HG02943 (cell line): ENCODE measurements at regions not wholly inside any gene's neighbourhood (a gene's known extent, or its start where the extent isn't known, plus 50 kb on each side); places are given as distances from the start of the nearest gene placed in this dataset.
"Not testable (repeated sequence)": the region's sequence is repeated elsewhere in the genome, so short reads cannot be mapped to it uniquely, and the experiment has no call there.

Source experiments
- ATAC-seq: cut with Tn5 transposase; IDR thresholded peaks from one replicate; pipeline ENCODE4 v1.9.1; 2021; ENCODE audit warnings: mild to moderate bottlenecking, low read depth, moderate library complexity; ENCODE audit not compliant: unreplicated experiment

GRCh38 chr20:53778736-53779135, 185.1 kb upstream of the ZNF217 start:
- ATAC-seq = no peak

- ATAC-seq = no peak
Observed at GRCh38 chr20:53778041-53778516, 184.4 kb upstream of the ZNF217 start.

- not testable (repeated sequence) for ATAC-seq
Observed at GRCh38 chr20:53777402-53777801, 183.8 kb upstream of the ZNF217 start.

- no peak for ATAC-seq
Observed at GRCh38 chr20:53776858-53777257, 183.2 kb upstream of the ZNF217 start.

DNA sequence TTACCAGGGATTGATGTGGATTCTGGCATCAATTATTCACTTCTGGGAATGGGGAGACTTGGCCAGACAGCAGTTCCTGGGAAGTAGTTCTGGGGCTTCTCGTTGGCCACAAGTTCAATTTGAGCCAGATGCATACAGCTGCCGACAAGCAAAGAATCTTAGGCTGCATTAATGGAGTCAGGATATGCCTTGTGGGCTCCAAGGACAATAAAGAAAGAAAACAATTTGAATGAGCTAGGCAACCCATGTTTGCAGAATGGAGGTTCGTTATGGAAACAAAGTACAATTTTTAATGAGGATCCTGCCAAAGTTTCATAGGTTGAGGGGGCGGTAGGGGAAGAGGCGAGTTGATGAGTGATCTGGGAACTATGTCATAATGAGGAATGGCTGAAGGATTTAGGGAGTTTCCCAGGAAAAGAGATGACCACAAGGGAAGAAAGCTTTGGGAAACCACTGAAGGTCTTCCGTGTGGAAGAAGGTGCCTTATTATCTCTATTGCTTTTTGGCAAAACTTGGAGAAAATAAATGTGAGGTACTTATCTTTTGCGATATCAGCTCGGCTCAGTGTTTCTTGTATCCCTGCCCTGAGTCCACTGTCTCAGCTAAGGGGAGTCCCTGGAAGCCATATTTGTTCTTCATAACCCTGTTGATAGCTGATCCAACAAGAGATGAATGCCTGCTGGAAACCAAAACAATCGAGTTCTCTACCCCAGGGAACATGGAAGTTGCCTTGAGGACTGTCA, 181.0 kb upstream of the ZNF217 start:
- ATAC-seq = no peak

DNA sequence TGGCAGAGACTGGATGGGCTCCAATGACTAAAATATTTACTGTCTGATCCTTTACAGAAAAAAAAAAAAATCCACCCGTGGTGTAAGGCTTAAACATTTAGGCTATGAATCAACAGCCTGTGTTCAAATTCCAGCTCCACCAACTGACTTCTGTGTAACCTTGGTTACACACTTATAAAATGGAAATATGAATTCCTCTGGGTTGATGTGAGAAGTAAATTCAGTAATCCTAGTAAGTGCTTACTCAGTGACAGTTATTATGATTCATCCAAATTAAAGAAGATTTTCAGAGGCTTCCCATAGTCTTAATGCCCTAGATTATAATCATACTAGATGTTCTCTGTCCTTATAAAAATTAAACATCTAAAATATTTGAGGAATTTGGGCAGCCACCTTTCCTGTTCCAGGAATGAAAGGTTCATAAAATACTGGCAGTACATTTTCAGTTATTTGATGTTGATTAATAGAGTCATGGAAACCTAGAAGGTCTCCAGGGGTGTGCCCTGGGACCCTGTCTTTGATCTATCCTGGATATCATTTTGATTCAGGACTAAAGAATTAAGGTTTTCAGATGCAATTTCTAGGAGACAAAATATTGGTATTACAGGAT, 180.3 kb upstream of the ZNF217 start:
- ATAC-seq = no peak

- ATAC-seq = not testable (repeated sequence)
Observed at GRCh38 chr20:53773066-53773791, 179.6 kb upstream of the ZNF217 start.

GRCh38 chr20:53769041-53769440, 175.4 kb upstream of the ZNF217 start:
- no peak for ATAC-seq

- ATAC-seq = no peak
Observed at GRCh38 chr20:53768329-53768728, 174.7 kb upstream of the ZNF217 start.

DNA sequence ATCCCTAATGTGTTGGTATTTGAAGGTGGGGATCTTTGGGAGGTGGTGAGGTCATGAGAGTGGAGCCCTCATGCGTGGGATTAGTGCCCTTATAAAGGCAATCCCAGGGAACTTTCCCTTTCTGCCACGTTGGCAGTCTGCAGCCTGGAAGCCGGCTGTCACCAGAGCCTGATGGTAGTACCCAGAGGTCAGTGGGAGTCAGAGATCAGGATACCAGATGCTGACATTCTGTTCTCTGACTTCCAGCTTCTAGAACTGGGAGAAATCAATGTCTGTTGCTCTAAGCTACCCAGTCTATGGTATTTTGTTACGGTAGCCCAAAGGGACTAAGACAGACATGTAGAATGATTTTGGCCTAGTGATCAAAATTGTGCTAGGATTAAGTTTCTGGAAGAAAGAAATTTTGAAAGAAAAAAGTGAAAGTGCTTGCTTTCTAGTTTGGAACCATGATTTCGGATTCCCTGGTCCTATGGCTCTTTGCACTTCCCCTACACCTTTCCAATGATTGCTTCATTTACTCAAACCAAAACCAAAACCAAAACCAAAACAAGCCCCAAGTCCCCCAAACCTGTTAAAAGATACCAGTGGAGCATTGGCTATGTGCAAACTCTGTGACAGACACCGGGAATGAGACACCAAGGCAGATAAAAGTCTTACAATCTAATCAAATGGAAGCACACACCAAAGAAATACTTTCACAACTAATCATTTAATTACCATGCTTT, 173.7 kb upstream of the ZNF217 start:
- no peak for ATAC-seq

DNA sequence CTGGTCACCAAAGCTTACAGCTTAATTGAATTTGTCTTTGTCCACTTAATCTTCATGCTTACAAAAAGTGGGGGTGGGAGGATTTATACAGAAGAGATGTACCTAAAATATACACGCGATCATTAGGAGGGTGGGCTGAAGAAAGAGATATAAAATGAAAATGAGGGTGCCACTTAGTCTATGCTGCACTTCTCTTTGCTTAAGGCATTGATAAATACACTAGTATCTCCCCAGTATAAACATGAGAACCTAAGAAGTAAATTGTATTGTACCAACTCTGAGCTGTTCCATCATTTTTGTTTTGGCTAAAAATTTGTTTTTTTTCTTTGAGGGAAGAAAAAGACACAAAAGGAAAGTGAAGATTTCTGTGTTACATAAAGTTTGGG, 170.8 kb upstream of the ZNF217 start:
- no peak for ATAC-seq

DNA sequence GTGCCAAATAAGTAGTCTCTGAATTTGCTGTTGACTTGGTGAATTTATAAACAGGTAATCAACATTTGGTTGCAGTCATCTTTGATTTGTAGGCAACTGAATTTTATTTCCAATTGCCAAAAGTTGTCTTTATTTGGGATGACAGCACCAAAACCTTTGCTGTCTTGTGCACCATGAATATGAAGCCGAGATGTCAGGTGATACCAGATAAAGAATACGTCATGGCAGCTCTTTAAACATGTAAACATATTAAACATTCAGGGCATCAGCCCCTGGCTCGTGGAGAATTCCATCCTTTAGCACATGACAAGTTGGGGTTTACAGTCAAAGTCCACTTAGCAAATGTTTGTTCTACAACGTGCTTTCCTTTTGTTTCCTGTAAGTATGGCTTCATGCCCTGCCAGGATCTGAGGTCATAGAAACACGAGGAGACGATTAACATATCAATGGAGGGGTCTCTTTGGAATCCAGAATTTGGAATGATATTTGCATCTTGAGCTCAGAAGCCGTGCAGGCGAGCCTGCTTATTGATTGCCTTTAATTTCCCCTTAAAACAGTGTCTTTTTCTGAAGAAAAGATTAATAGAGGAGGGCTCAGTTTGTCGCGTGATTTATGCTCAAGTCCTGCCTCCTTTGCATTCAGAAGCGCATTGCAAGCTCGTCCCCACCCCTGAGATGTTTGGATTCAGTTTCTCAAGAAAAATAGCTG, 170.2 kb upstream of the ZNF217 start:
- no peak for ATAC-seq

DNA sequence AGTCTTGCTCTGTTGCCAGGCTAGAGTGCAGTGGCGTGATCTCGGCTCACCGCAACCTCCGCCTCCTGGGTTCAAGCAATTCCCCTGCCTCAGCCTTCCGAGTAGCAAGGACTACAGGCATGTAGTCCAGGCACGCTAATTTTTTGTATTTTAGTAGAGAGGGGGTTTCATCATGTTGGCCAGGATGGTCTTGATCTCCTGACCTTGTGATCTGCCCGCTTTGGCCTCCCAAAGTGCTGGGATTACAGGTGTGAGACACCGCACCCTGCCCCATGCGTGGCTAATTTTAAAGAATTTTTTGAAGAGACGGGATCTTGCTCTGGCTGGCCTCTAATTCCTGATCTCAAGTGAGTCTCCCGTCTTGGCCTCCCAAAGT, 168.8 kb upstream of the ZNF217 start:
- not testable (repeated sequence) for ATAC-seq

- ATAC-seq = no peak
Observed at GRCh38 chr20:53760025-53760441, 166.4 kb upstream of the ZNF217 start.

DNA sequence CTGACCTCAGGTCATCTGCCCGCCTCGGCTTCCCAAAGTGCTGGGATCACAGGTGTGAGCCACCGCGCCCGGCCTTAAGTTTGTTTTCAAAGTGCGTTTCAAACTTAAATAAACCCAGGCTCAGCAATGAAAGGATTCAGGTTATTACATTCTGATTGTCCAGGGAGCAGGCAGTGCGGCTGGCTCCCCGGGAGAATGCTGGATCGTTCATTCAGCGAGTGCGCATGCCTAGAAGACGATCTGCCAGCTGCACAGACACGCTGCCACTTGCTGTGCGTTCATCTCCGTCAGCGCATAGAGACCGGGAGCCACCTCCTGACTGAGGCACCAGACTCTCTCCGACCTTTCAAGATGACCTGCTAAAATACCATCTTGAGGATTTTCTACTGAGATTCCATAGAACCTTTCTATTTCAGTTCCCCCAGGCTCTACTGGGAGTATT, 163.9 kb upstream of the ZNF217 start:
- ATAC-seq = no peak

DNA sequence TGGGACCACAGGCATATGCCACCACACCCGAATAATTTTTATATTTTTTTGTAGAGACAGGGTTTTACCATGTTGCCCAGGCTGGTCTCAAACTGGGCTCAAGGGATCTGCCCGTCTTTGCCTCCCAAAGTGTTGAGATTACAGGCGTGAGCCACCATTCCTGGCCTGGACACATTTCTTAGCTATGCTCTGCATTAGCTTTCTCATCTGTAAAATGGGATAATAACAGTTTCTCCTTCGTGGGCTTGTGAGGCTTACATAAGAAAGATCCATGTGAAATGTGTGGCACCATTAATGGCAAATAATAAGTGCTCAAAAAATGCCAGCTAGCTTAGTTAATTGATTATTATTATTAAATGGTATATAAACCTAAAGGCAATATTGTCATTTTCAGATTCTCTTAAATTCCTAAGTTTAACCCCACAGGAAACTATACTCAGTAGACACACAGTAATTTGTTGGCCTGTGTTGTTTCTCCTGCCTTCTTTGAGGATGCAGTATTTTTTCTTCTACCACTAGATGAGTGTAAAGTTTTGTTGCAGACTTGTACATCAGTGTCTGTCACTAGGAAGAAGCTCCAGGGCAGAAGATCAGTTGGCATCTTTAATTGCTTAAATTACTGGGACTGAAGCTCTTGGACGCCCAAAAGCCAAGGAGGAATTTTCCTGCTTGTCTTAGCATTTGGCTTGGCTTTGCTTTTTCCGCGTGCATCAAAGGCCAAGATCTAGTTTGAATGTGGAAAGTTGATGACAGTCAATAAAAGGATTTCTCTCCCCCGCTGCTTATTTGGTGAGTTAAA, 162.3 kb upstream of the ZNF217 start:
- ATAC-seq = no peak

GRCh38 chr20:53753880-53754459, 160.3 kb upstream of the ZNF217 start:
- ATAC-seq = no peak

DNA sequence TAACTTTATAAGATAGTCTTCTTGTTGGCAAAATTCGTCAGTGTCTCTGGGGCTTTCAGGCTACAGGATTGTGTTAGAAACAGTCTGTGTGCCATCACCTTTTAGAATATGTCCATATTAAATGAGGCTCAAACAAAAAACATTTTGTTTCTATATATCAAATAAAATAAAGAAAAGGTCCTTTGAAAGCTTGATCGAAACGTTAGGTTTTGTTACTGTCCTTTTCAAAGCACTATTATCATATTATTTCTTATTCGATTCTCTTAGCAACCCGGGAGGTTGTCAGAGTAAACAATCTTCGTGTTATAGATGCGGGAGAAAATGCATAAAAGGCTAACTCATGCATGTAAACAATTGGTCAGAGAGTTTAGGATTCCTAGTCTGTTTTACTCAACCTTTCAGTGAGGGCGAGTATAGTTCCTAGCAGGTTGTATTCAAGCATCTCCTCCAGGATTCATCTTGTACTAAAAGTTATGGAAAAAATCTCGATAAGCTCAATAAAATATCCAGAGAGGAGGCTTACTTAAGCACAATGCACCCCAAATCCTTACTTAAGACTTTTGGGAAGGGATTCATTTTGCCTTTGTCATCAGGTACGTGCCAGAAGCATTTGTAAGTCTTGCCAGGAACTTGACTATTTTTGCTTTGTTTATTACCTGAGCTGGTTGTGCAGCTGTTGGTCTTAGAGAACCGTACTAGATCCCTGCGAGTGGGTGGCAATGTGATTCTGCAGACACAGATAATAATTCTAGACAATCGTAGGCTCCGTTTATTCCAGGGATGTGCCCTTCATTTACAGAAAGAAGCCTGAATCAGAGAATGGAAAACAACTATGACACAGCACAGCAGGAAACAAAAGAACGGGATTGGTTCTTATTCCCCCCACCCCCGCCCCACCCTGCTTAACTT, 159.6 kb upstream of the ZNF217 start:
- ATAC-seq = no peak
